Activated T-helper 2 cell treated with anti-CD3 and anti-CD28 coated beads, Interferon-gamma antibody, Interleukin-2, Interleukin-4, amounts not matched to agents 10 μg/mL and 5 μg/mL and 100 μg/mL, durations not matched to agents 14 hours and 24 hours and 36 hours (primary cell): ENCODE measurements at regions not wholly inside any gene's neighbourhood (a gene's known extent, or its start where the extent isn't known, plus 50 kb on each side); places are given as distances from the start of the nearest gene placed in this dataset.

Source experiments
- DNase-seq: peaks from one replicate; pipeline ENCODE4 v3.0.0; 2021; ENCODE audit warnings: low spot score
- H3K27ac Mint-ChIP-seq: one replicate; pipeline ENCODE4 v1.8.0; 2021; ENCODE audit warnings: mixed read lengths
- H3K27me3 Mint-ChIP-seq: one replicate; pipeline ENCODE4 v1.8.0; 2021; ENCODE audit warnings: low read depth, mixed read lengths
- H3K36me3 Mint-ChIP-seq: one replicate; pipeline ENCODE4 v1.8.0; 2021; ENCODE audit warnings: low read depth, mixed read lengths
- H3K4me1 Mint-ChIP-seq: one replicate; pipeline ENCODE4 v1.8.0; 2021; ENCODE audit warnings: low read depth, mixed read lengths
- H3K4me3 Mint-ChIP-seq: one replicate; pipeline ENCODE4 v1.8.0; 2021; ENCODE audit warnings: low read depth, mild to moderate bottlenecking, moderate library complexity, mixed read lengths
- H3K9me3 Mint-ChIP-seq: one replicate; pipeline ENCODE4 v1.8.0; 2021; ENCODE audit warnings: mixed read lengths
- intact Hi-C: fragments of 100-400 bp; cut with micrococcal nuclease; formaldehyde crosslinking; loops from one replicate; pipeline ENCODE4 v1.15.1; 2023

DNA sequence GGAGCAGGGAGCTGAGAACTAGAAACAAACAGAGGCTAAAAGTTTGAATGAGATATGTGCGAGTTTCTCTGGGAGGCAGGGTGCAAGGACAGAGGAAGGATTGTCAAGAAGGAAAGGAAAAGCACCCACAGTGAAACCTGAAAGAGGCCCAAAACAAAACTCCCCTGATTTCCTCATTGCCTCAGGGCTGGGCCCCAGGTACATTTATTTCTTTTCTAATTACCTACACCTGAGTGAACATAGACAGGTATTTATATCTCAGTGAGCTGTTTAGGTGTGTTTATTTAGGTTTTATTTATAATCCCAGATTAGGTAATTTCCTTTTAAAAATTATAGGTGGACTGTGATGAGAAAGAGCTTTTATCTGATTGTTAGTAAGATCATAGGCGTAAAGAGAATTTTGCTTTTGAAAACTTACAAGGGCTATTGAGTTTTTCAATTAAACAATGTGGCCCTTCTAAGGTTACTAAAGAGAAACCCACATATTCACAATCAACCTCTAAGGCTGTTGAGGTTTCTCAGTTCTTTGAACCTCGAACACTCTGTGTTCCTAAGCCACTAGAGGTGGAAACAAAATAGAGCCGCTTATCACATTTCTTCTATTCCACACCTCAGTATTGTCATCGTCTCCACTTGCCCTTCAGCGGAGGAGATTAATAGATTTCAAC lies 344.8 kb downstream of the ZNF608 start:
- no peak overlapping the region for H3K27ac Mint-ChIP-seq

DNA sequence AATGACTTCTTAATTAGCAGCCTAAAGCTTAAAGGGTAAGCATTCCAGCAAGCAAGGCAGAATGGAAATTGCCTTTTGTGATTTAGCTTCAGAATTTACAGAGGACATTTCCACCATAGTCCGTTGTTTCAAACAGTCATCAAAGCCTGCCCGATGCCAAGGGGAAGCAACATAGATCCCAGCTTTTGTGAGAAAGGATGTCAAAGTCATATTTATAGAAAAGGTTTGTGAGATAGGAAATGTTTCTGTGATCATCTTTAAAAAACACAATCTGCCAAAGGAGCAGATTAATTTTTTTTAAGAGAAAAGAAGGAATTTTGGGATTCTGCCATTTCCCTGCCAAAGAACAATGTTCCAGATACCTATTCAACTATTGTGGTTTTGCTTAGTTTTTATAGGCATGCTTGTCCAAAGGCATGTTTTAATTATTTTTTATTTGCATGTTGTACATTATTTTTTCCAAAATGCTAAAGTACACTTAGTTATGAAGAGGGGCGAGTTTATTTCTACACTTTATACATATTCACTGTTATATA lies 346.9 kb downstream of the ZNF608 start:
- intact Hi-C loops: no loop called here
- no peaks in the 10 kb centered on the region for H3K27me3 Mint-ChIP-seq
- no peaks in the 10 kb centered on the region for H3K36me3 Mint-ChIP-seq
- H3K4me3 Mint-ChIP-seq: no peak overlapping the region
- no peaks in the 10 kb centered on the region for H3K4me1 Mint-ChIP-seq
- no peak for DNase-seq
- H3K9me3 Mint-ChIP-seq: no peaks in the 10 kb centered on the region
- no peak overlapping the region for H3K27ac Mint-ChIP-seq

More for the DNA sequence above, 344.8 kb downstream of the ZNF608 start:
- Mint-ChIP-seq H3K36me3 (no peaks in the 10 kb centered on the region), H3K9me3 (no peaks in the 10 kb centered on the region), H3K4me3 (no peak overlapping the region), H3K27me3 (no peaks in the 10 kb centered on the region), H3K4me1 (no peaks in the 10 kb centered on the region)
- intact Hi-C loops: no loop called here
- DNase-seq: no peak

DNA sequence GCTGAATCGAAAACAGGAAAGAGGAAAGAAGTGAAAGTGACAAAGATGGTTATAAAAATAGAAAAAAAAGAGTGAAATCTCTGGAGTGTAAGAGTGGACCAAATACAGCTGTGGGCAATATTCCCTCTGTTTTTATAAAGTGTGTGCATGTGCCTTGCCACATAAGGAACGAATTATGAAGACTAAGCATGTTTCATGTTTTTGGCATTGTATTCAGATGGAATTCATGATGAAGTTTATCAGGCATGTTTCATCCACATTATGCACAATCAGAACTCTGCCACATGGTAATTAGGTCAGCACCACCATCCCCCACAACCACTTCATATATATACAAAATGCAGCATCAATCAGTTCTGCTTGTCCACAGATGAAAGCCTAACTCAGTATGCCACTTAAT lies 348.0 kb downstream of the ZNF608 start:
- H3K4me3 Mint-ChIP-seq: no peak overlapping the region
- no peaks in the 10 kb centered on the region for H3K36me3 Mint-ChIP-seq
- no peaks in the 10 kb centered on the region for H3K27me3 Mint-ChIP-seq
- no peaks in the 10 kb centered on the region for H3K9me3 Mint-ChIP-seq
- DNase-seq: no peak
- no peak overlapping the region for H3K27ac Mint-ChIP-seq
- intact Hi-C loops: no loop called here
- no peaks in the 10 kb centered on the region for H3K4me1 Mint-ChIP-seq

DNA sequence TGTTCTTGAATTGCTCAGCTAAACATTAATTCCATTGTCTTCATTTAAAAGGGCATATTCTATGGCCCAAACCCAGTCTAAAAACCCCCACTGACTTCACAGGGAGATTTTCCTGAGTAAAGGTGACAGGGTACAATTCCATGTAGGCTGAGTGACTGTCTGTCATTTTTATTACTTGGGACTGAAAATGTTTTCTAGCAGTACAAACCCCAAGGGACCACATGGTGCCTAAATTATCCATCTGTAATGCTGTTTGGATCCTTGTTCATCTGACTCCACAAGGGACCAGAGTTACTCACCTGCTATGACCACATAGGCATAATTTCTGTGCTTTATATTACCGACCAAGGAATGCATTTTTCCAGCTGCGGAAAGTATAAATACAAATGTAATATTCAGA lies 349.1 kb downstream of the ZNF608 start:
- H3K4me3 Mint-ChIP-seq: no peak overlapping the region
- no peaks in the 10 kb centered on the region for H3K9me3 Mint-ChIP-seq
- no peaks in the 10 kb centered on the region for H3K27me3 Mint-ChIP-seq
- intact Hi-C loops: no loop called here
- no peaks in the 10 kb centered on the region for H3K36me3 Mint-ChIP-seq
- DNase-seq: no peak
- no peak overlapping the region for H3K27ac Mint-ChIP-seq
- H3K4me1 Mint-ChIP-seq: no peaks in the 10 kb centered on the region

- H3K9me3 Mint-ChIP-seq: peaks cover 1% of the 10 kb centered on the region
- H3K27ac Mint-ChIP-seq: no peak overlapping the region
- no peak overlapping the region for H3K4me3 Mint-ChIP-seq
- H3K27me3 Mint-ChIP-seq: no peaks in the 10 kb centered on the region
- no peak for DNase-seq
- no peaks in the 10 kb centered on the region for H3K4me1 Mint-ChIP-seq
- no peaks in the 10 kb centered on the region for H3K36me3 Mint-ChIP-seq
- intact Hi-C loops: no loop called here
Measured at GRCh38 chr5:124395926-124396325, 350.5 kb downstream of the ZNF608 start.

DNA sequence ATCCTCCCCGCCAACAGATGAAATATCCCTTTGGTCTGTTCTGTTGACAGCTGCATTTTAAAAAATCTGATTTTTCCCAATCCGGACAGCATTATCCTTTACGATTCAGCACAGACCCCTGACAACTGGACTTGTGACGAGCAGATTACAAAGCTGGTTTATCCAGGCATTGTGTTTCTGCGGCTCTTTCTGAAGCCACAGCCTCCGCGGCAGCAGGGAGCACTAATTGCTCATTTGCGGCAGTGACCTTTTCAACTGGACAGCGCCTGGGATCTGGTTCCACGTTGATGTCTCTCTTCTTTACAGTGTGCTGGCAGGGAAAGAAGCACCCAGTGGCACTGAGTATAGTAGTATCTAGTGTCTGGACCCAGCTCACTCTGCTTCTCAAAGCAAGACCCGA lies 351.2 kb downstream of the ZNF608 start:
- intact Hi-C loops: no loop called here
- no peak overlapping the region for H3K4me3 Mint-ChIP-seq
- H3K4me1 Mint-ChIP-seq: no peaks in the 10 kb centered on the region

DNA sequence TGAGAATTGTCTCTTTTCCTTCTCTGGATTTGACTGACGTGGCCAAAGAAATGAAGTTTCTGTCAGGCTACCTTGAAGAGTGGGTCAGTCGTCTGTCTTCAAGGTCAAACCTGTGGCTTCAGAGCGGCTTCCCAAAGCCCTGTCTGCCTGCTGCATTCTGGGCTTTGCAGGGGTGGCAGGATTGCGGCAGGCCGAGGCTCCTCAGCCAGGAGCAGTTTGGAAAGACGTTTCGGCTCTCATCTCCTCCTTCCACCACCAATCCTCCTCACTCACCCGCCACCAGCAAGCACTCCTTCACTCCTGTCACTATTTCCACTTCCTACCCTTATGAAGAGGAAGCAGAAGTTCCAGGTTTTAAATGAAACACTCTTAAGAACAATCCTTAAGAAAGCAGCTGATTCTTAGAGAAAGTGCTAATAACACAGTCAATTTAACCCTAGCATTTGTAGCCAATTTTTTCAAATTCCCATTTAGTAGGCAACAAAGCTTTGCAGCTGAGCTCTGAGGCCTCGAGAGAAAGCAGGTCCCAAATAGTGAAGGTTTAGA lies 351.7 kb downstream of the ZNF608 start:
- no peak overlapping the region for H3K4me3 Mint-ChIP-seq
- DNase-seq: no peak

More for the DNA sequence above, 351.2 kb downstream of the ZNF608 start:
- DNase-seq: no peak
- no peak overlapping the region for H3K27ac Mint-ChIP-seq
- peaks cover 8% of the 10 kb centered on the region for H3K9me3 Mint-ChIP-seq
- no peaks in the 10 kb centered on the region for H3K27me3 Mint-ChIP-seq
- H3K36me3 Mint-ChIP-seq: no peaks in the 10 kb centered on the region

GRCh38 chr5:124393584-124394379 lies 352.7 kb downstream of the ZNF608 start:
- Mint-ChIP-seq H3K4me3 (no peak overlapping the region), H3K4me1 (no peaks in the 10 kb centered on the region), H3K36me3 (no peaks in the 10 kb centered on the region), H3K9me3 (peaks cover 14% of the 10 kb centered on the region), H3K27ac (no peak overlapping the region), H3K27me3 (no peaks in the 10 kb centered on the region)
- DNase-seq: no peak
- intact Hi-C loops: no loop called here

More for the DNA sequence above, 351.7 kb downstream of the ZNF608 start:
- intact Hi-C loops: no loop called here
- Mint-ChIP-seq H3K36me3 (no peaks in the 10 kb centered on the region), H3K27me3 (no peaks in the 10 kb centered on the region), H3K4me1 (no peaks in the 10 kb centered on the region), H3K9me3 (peaks cover 13% of the 10 kb centered on the region), H3K27ac (no peak overlapping the region)

DNA sequence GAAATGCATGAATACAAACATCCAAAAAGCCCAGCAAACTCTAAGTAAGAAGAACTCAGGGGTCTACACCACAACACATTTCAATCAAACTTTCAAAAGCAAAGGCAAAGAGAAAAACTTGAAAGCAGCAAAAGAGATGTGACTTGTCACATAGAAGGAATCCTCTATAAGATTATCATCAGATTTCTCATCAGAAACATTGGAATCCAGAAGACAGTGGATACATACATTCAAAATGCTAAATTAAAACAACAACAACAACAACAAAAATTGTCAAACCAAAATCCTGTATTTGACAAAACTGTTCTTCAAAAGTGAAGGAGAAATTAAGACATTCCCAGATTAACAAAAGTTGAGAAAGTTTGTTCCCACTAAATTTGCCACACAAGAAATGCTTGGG lies 362.7 kb downstream of the ZNF608 start:
- Mint-ChIP-seq H3K9me3 (peaks cover 22% of the 10 kb centered on the region), H3K4me3 (no peak overlapping the region), H3K27me3 (no peaks in the 10 kb centered on the region), H3K36me3 (no peaks in the 10 kb centered on the region), H3K4me1 (no peaks in the 10 kb centered on the region), H3K27ac (no peak overlapping the region)
- intact Hi-C loops: no loop called here
- no peak for DNase-seq

GRCh38 chr5:124377386-124377785 lies 369.1 kb downstream of the ZNF608 start:
- DNase-seq: no peak
- intact Hi-C loops: no loop called here
- Mint-ChIP-seq H3K9me3 (peaks cover 9% of the 10 kb centered on the region), H3K4me1 (no peaks in the 10 kb centered on the region), H3K4me3 (no peak overlapping the region), H3K36me3 (no peaks in the 10 kb centered on the region), H3K27ac (no peak overlapping the region), H3K27me3 (no peaks in the 10 kb centered on the region)

DNA sequence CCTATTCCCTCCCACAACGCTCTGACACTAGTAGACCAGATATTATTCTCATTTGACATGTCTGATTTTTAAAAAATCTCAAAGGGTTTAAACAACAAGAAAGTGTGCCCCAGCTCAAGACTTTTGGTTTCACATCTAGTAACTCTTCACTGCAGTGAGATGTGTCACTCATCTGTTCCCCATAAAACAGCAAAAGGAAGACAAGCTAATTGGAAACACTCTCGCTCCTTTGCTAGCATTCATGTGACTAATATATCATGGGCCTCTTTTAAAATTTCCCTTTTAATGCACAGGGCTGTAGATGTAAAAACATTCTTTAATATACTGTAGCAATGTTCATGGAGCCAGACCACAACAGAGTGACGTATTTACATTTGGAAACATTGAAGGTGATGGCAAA lies 372.6 kb downstream of the ZNF608 start:
- intact Hi-C loops: no loop called here
- H3K36me3 Mint-ChIP-seq: no peaks in the 10 kb centered on the region

GRCh38 chr5:124372457-124372856 lies 374.0 kb downstream of the ZNF608 start:
- DNase-seq: no peak
- intact Hi-C loops: no loop called here
- no peaks in the 10 kb centered on the region for H3K36me3 Mint-ChIP-seq
- no peaks in the 10 kb centered on the region for H3K27me3 Mint-ChIP-seq
- H3K4me1 Mint-ChIP-seq: no peaks in the 10 kb centered on the region
- no peak overlapping the region for H3K4me3 Mint-ChIP-seq
- H3K27ac Mint-ChIP-seq: no peak overlapping the region
- peaks cover 5% of the 10 kb centered on the region for H3K9me3 Mint-ChIP-seq

More for the DNA sequence above, 372.6 kb downstream of the ZNF608 start:
- Mint-ChIP-seq H3K4me1 (no peaks in the 10 kb centered on the region), H3K27me3 (no peaks in the 10 kb centered on the region), H3K27ac (no peak overlapping the region), H3K4me3 (no peak overlapping the region), H3K9me3 (peaks cover 3% of the 10 kb centered on the region)
- DNase-seq: no peak

- Mint-ChIP-seq H3K27ac (no peak overlapping the region), H3K27me3 (no peaks in the 10 kb centered on the region), H3K9me3 (peaks cover 5% of the 10 kb centered on the region), H3K4me1 (no peaks in the 10 kb centered on the region), H3K36me3 (no peaks in the 10 kb centered on the region), H3K4me3 (no peak overlapping the region)
- intact Hi-C loops: no loop called here
- DNase-seq: no peak
Measured at GRCh38 chr5:124371111-124371706, 375.2 kb downstream of the ZNF608 start.
